WI38 (cell line): ENCODE measurements at regions not wholly inside any gene's neighbourhood (a gene's known extent, or its start where the extent isn't known, plus 50 kb on each side); places are given as distances from the start of the nearest gene placed in this dataset.
"Not testable (repeated sequence)": the region's sequence is repeated elsewhere in the genome, so short reads cannot be mapped to it uniquely, and the experiment has no call there.

Source experiments
- H3K4me3 ChIP-seq: 2 replicates; pipeline ENCODE4 v1.5.1; 2011; ENCODE audit warnings: low read depth, mild to moderate bottlenecking, control low read depth, low read length
- CTCF ChIP-seq: IDR thresholded peaks from 2 replicates; pipeline ENCODE4 v1.5.1; 2012; ENCODE audit warnings: low read depth, mild to moderate bottlenecking, control low read depth, low read length

- no peak for TF ChIP-seq CTCF
- no peak overlapping the region for H3K4me3 ChIP-seq
These were observed 605.1 kb downstream of the BCOR start for GRCh38 chrX:39492497-39493162.

DNA sequence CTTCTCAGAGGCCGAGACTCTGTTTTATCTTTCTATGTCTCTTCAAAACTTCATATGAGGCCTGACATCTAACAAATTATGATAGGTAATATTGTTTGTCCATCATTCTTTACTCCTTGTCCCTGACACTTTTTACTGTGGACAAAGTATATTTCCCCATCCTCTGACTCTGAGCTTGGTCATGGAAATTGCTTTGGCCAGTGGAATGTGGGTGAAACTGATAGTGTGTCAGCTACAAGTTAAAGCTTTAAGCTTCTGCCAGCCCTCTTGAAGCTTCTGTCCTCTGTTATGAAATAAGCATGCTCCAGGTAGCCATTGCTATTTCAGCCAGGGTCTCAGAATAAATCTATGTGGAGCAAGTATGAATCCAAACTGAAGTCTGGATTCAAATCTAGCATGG lies 604.6 kb downstream of the BCOR start:
- no peak for TF ChIP-seq CTCF
- H3K4me3 ChIP-seq, result no peak overlapping the region

GRCh38 chrX:39497117-39497516 lies 600.6 kb downstream of the BCOR start:
- not testable (repeated sequence) for H3K4me3 ChIP-seq

DNA sequence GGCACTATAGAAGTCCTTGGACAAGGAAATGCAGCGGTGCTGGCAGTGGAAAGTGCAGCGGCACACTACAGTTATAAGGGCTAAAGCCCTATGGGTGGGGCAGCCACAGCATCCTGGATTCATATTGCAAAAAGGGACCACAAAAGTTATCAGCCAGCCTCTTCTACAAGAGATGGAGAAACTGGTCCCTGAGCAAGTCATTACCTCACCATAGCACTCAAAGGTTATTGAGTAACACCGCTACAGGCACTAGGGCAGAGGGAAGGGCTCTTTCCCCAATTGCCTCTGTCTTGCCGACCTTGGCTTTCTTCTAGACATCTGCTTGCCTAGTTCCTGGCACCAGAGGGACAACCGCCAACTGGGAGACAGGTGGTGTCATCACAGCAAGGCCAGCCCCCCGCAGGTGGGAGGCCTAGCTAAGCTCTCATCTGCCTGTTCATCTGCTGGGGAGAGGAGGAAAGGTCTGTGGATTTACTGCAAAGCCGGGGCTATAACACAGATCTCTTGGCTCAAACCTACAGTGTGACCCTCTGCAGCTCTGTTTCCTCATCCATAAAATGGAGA lies 600.0 kb downstream of the BCOR start:
- no peak overlapping the region for H3K4me3 ChIP-seq
- TF ChIP-seq CTCF, result no peak

GRCh38 chrX:39499996-39500395 lies 597.8 kb downstream of the BCOR start:
- no peak for TF ChIP-seq CTCF
- H3K4me3 ChIP-seq, result no peak overlapping the region

- no peak overlapping the region for H3K4me3 ChIP-seq
- TF ChIP-seq CTCF, result no peak
These were observed 595.9 kb downstream of the BCOR start for GRCh38 chrX:39501822-39502221.

DNA sequence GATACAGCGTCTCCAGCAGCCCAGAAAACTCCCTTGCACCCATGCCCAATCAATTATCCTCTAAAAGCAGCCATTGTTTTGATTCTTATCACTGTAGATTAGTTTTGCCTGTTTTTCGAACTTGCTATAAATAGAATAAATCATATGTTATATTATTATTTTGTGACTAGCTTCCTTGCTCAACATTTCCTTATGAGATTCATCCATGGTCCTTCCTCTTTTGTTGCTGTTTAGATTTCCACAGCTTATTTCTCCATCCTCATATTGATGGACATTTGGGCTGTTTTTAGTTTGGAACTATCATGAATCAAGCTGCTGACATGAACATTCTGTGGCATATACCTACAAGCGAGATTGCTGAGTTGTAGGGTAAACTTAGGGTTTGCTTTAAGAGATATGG lies 595.3 kb downstream of the BCOR start:
- H3K4me3 ChIP-seq, result no peak overlapping the region
- no peak for TF ChIP-seq CTCF

- no peak overlapping the region for H3K4me3 ChIP-seq
- no peak for TF ChIP-seq CTCF
These were observed 593.5 kb downstream of the BCOR start for GRCh38 chrX:39504227-39504626.
